Neural cell (in vitro differentiated cells): ENCODE measurements at regions not wholly inside any gene's neighbourhood (a gene's known extent, or its start where the extent isn't known, plus 50 kb on each side); places are given as distances from the start of the nearest gene placed in this dataset.

Experiments
- H2AFZ ChIP-seq: fragments of 200-600, 300-800 bp; sonication (generic), shearing (Covaris generic); 2 replicates; pipeline ENCODE4 v1.6.0; 2014; ENCODE audit warnings: low read depth, mild to moderate bottlenecking, antibody characterized with exemption, low read length, moderate library complexity
- H3F3A ChIP-seq: fragments of 200-600 bp; shearing (Covaris generic); 2 replicates; pipeline ENCODE4 v1.6.1; 2016; ENCODE audit warnings: mild to moderate bottlenecking, moderate library complexity, mixed read lengths, antibody characterized with exemption, low read length; ENCODE audit not compliant: insufficient read depth, poor library complexity, severe bottlenecking
- H3K27ac ChIP-seq: fragments of 200-600, 300-800 bp; sonication (generic), shearing (Covaris generic); 2 replicates; pipeline ENCODE4 v1.5.1; 2014; ENCODE audit warnings: mild to moderate bottlenecking, low read length, moderate library complexity
- H3K27me3 ChIP-seq: fragments of 300-800, 200-600 bp; sonication (generic), shearing (Covaris generic); 2 replicates; pipeline ENCODE4 v1.6.0; 2014; ENCODE audit warnings: mild to moderate bottlenecking, low read depth, low read length, moderate library complexity; ENCODE audit not compliant: insufficient read depth
- H3K36me3 ChIP-seq: fragments of 300-800, 200-600 bp; sonication (generic), shearing (Covaris generic); 2 replicates; pipeline ENCODE4 v1.5.1; 2014; ENCODE audit warnings: mild to moderate bottlenecking, antibody characterized with exemption, low read length, moderate library complexity; ENCODE audit not compliant: insufficient read depth
- H3K4me2 ChIP-seq: fragments of 300-800, 200-600 bp; sonication (generic), shearing (Covaris generic); 2 replicates; pipeline ENCODE4 v1.6.0; 2014; ENCODE audit warnings: mild to moderate bottlenecking, low read length
- H3K4me3 ChIP-seq: fragments of 300-800, 200-600 bp; sonication (generic), shearing (Covaris generic); 2 replicates; pipeline ENCODE4 v1.5.1; 2014; ENCODE audit warnings: mild to moderate bottlenecking, low read length, moderate library complexity
- H3K79me2 ChIP-seq: fragments of 200-600 bp; shearing (Covaris generic); replicated peaks from 2 replicates; pipeline ENCODE4 v1.6.0; 2014; ENCODE audit warnings: mild to moderate bottlenecking, low read length, moderate library complexity; ENCODE audit not compliant: insufficient read depth
- H3K9ac ChIP-seq: fragments of 300-800, 200-600 bp; sonication (generic), shearing (Covaris generic); 2 replicates; pipeline ENCODE4 v1.6.1; 2016; ENCODE audit warnings: mild to moderate bottlenecking, low read length, mixed read lengths
- H3K9me2 ChIP-seq: fragments of 200-600 bp; shearing (Covaris generic); 2 replicates; pipeline ENCODE4 v1.6.1; 2016; ENCODE audit warnings: mild to moderate bottlenecking, low read length, mixed read lengths; ENCODE audit not compliant: insufficient read depth
- H3K9me3 ChIP-seq: fragments of 200-600, 300-800 bp; sonication (generic), shearing (Covaris generic); 2 replicates; pipeline ENCODE4 v1.6.1; 2016; ENCODE audit warnings: mild to moderate bottlenecking, mixed run types, low read length, moderate library complexity, mixed read lengths
- H4K20me1 ChIP-seq: fragments of 200-600 bp; shearing (Covaris generic); 2 replicates; pipeline ENCODE4 v1.6.1; 2016; ENCODE audit warnings: mild to moderate bottlenecking, mixed run types; ENCODE audit not compliant: insufficient read depth
- CTCF ChIP-seq: fragments of 450-650 bp; IDR thresholded peaks from 2 replicates; pipeline ENCODE4 v1.5.1; 2014; ENCODE audit warnings: antibody characterized with exemption, mild to moderate bottlenecking, moderate library complexity; ENCODE audit not compliant: poor library complexity, severe bottlenecking
- EP300 ChIP-seq: fragments of 450-650 bp; conservative IDR thresholded peaks from 2 replicates; pipeline ENCODE4 v1.6.1; 2014; ENCODE audit warnings: antibody characterized with exemption, mild to moderate bottlenecking, moderate library complexity; ENCODE audit not compliant: poor library complexity, severe bottlenecking
- EZH2 ChIP-seq: fragments of 200-600, 300-800 bp; shearing (Covaris generic), sonication (generic); IDR thresholded peaks from 2 replicates; pipeline ENCODE4 v1.6.1; 2014; ENCODE audit warnings: antibody characterized with exemption, low read length, borderline replicate concordance, mild to moderate bottlenecking; ENCODE audit not compliant: insufficient read depth, poor library complexity, severe bottlenecking
- MXI1 ChIP-seq: fragments of 450-650 bp; conservative IDR thresholded peaks from 2 replicates; pipeline ENCODE4 v1.6.1; 2014; ENCODE audit warnings: antibody characterized with exemption, mild to moderate bottlenecking; ENCODE audit not compliant: poor library complexity, severe bottlenecking
- POLR2AphosphoS5 ChIP-seq: IDR thresholded peaks from 2 replicates; pipeline ENCODE4 v1.6.1; 2012
- RAD21 ChIP-seq: fragments of 450-650 bp; conservative IDR thresholded peaks from 2 replicates; pipeline ENCODE4 v1.6.1; 2014; ENCODE audit warnings: antibody characterized with exemption, mild to moderate bottlenecking, moderate library complexity
- TAF1 ChIP-seq: IDR thresholded peaks from 2 replicates; pipeline ENCODE4 v1.6.1; 2012; ENCODE audit warnings: low read depth
- TF ChIP-seq, protein P1 (sequence below): IDR thresholded peaks from 2 replicates; pipeline ENCODE4 v1.6.1; 2012; ENCODE audit warnings: borderline replicate concordance

- no peak overlapping the region for H3K4me2 ChIP-seq
- H3K9me3 ChIP-seq: no peaks in the 10 kb centered on the region
- TF ChIP-seq RAD21 (no peak), POLR2AphosphoS5 (no peak)
- no peak overlapping the region for H2AFZ ChIP-seq
- no peak overlapping the region for H3K27ac ChIP-seq
- no peaks in the 10 kb centered on the region for H3K36me3 ChIP-seq
- H4K20me1 ChIP-seq: no peaks in the 10 kb centered on the region
- no peaks in the 10 kb centered on the region for H3K9me2 ChIP-seq
- H3K4me3 ChIP-seq: no peak overlapping the region
- H3K79me2 ChIP-seq: no peaks in the 10 kb centered on the region
- no peaks in the 10 kb centered on the region for H3F3A ChIP-seq
- no peak overlapping the region for H3K9ac ChIP-seq
- no peaks in the 10 kb centered on the region for H3K27me3 ChIP-seq
Measured at GRCh38 chr17:12597895-12598294, 67.8 kb upstream of the MYOCD start.

- Histone ChIP-seq H2AFZ (no peak overlapping the region), H3K4me2 (no peak overlapping the region)
Measured at GRCh38 chr17:12599186-12599920, 66.3 kb upstream of the MYOCD start.

More at GRCh38 chr17:12599186-12599920, 66.3 kb upstream of the MYOCD start:
- H3K9ac ChIP-seq: no peak overlapping the region
- no peaks in the 10 kb centered on the region for H3K27me3 ChIP-seq
- no peak for TF ChIP-seq POLR2AphosphoS5
- no peak for TF ChIP-seq RAD21
- no peak for TF ChIP-seq MXI1
- TF ChIP-seq, protein P1, sequence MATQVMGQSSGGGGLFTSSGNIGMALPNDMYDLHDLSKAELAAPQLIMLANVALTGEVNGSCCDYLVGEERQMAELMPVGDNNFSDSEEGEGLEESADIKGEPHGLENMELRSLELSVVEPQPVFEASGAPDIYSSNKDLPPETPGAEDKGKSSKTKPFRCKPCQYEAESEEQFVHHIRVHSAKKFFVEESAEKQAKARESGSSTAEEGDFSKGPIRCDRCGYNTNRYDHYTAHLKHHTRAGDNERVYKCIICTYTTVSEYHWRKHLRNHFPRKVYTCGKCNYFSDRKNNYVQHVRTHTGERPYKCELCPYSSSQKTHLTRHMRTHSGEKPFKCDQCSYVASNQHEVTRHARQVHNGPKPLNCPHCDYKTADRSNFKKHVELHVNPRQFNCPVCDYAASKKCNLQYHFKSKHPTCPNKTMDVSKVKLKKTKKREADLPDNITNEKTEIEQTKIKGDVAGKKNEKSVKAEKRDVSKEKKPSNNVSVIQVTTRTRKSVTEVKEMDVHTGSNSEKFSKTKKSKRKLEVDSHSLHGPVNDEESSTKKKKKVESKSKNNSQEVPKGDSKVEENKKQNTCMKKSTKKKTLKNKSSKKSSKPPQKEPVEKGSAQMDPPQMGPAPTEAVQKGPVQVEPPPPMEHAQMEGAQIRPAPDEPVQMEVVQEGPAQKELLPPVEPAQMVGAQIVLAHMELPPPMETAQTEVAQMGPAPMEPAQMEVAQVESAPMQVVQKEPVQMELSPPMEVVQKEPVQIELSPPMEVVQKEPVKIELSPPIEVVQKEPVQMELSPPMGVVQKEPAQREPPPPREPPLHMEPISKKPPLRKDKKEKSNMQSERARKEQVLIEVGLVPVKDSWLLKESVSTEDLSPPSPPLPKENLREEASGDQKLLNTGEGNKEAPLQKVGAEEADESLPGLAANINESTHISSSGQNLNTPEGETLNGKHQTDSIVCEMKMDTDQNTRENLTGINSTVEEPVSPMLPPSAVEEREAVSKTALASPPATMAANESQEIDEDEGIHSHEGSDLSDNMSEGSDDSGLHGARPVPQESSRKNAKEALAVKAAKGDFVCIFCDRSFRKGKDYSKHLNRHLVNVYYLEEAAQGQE: no peak
- no peak for TF ChIP-seq TAF1
- TF ChIP-seq EZH2: no peak
- TF ChIP-seq EP300: no peak
- TF ChIP-seq CTCF: no peak
- H4K20me1 ChIP-seq: no peaks in the 10 kb centered on the region
- no peak overlapping the region for H3K4me3 ChIP-seq
- no peak overlapping the region for H3K27ac ChIP-seq
- no peaks in the 10 kb centered on the region for H3F3A ChIP-seq
- H3K79me2 ChIP-seq: no peaks in the 10 kb centered on the region
- H3K9me3 ChIP-seq: no peaks in the 10 kb centered on the region
- H3K9me2 ChIP-seq: no peaks in the 10 kb centered on the region
- no peaks in the 10 kb centered on the region for H3K36me3 ChIP-seq
